Tibial nerve (tissue), 4 donors: ENCODE measurements at regions not wholly inside any gene's neighbourhood (a gene's known extent, or its start where the extent isn't known, plus 50 kb on each side); places are given as distances from the start of the nearest gene placed in this dataset.

Experiments
- DNase-seq, 2 donors: peaks; one replicate each; pipeline ENCODE4 v3.0.0-alpha.2; 2019; ENCODE audit warnings: low spot score in 2 of 2
- H3K27ac ChIP-seq, 4 donors: fragments of 200-600 bp; sonication (generic) in 3 of 4; one replicate each; pipeline ENCODE4 v1.5.1; 2017 to 2019; ENCODE audit warnings: mild to moderate bottlenecking in 1 of 4
- H3K27me3 ChIP-seq, 2 donors: fragments of 200-600 bp; sonication (generic) in 1 of 2; one replicate each; pipeline versions ENCODE4 v1.5.1 to v1.6.0; 2017 to 2019
- H3K36me3 ChIP-seq, 3 donors: fragments of 200-600 bp; sonication (generic); one replicate each; pipeline ENCODE4 v1.5.1; 2018 to 2019
- H3K4me1 ChIP-seq, 4 donors: fragments of 200-600 bp; sonication (generic) in 3 of 4; one replicate each; pipeline ENCODE4 v1.5.1; 2017 to 2019
- H3K4me3 ChIP-seq, 4 donors: fragments of 200-600 bp; sonication (generic) in 3 of 4; one replicate each; pipeline ENCODE4 v1.5.1; 2017 to 2019; ENCODE audit warnings: mild to moderate bottlenecking in 1 of 4, moderate library complexity in 1 of 4
- H3K9me3 ChIP-seq, 4 donors: fragments of 200-600 bp; sonication (generic) in 3 of 4; one replicate each; pipeline ENCODE4 v1.5.1; 2017 to 2019
- CTCF ChIP-seq, 5 experiments: fragments of 200-600 bp in 3 of 5; fragments of 450-650 bp in 2 of 5; sonication (generic) in 3 of 5; IDR thresholded peaks; one replicate each; pipeline ENCODE4 v1.5.1; 2016 to 2019; ENCODE audit warnings: antibody characterized with exemption in 5 of 5, mild to moderate bottlenecking in 3 of 5, moderate library complexity in 2 of 5
- EP300 ChIP-seq, 2 donors: sonication (generic); formaldehyde crosslinking; IDR thresholded peaks; one replicate each; pipeline ENCODE4 v1.6.1; 2017; ENCODE audit warnings: antibody characterized with exemption in 2 of 2, mild to moderate bottlenecking in 1 of 2
- POLR2A ChIP-seq, 2 donors: fragments of 450-650 bp; IDR thresholded peaks; one replicate each; pipeline ENCODE4 v1.6.1; 2017; ENCODE audit warnings: antibody characterized with exemption in 2 of 2, mild to moderate bottlenecking in 2 of 2, moderate library complexity in 2 of 2
- WGBS, 2 donors: methylation state at CpG; one replicate each; pipeline ENCODE4 v1.1.5; 2018; 5-methylcytosine and 5-hydroxymethylcytosine counted together

- Histone ChIP-seq H3K4me3 (no peak overlapping the region), H3K4me1 (no peaks in the 10 kb centered on the region), H3K27ac (no peak overlapping the region), H3K9me3 (no peaks in the 10 kb centered on the region), H3K27me3 (peaks cover 0 to 8% of the 10 kb centered on the region in 2 donors), H3K36me3 (no peaks in the 10 kb centered on the region)
- TF ChIP-seq EP300 (IDR thresholded peaks at IDR 0.05): no peak
- no peak for TF ChIP-seq CTCF (IDR thresholded peaks at IDR 0.05)
- no peak for TF ChIP-seq POLR2A (IDR thresholded peaks at IDR 0.05)
- DNase-seq: no peak
- WGBS, 2 donors: 37 to 65% methylated on average over 3 to 4 of the region's 4 CpGs
Measured at GRCh38 chr1:31503570-31503969, 72.7 kb upstream of the TINAGL1 start.

GRCh38 chr1:31504001-31504400, 72.3 kb upstream of the TINAGL1 start:
- H3K4me3 ChIP-seq: no peak overlapping the region
- 74 to 86% methylated on average over 3 to 4 of the region's 8 CpGs for WGBS, 2 donors
- no peak for DNase-seq
- no peak for TF ChIP-seq EP300 (IDR thresholded peaks at IDR 0.05)
- no peak for TF ChIP-seq CTCF (IDR thresholded peaks at IDR 0.05)
- no peak for TF ChIP-seq POLR2A (IDR thresholded peaks at IDR 0.05)
- H3K4me1 ChIP-seq: no peaks in the 10 kb centered on the region
- peaks cover 0 to 8% of the 10 kb centered on the region in 2 donors for H3K27me3 ChIP-seq
- H3K27ac ChIP-seq: no peak overlapping the region
- H3K36me3 ChIP-seq: no peaks in the 10 kb centered on the region
- no peaks in the 10 kb centered on the region for H3K9me3 ChIP-seq

- Histone ChIP-seq H3K27ac (no peak overlapping the region), H3K36me3 (no peaks in the 10 kb centered on the region), H3K4me3 (no peak overlapping the region), H3K9me3 (no peaks in the 10 kb centered on the region), H3K4me1 (no peaks in the 10 kb centered on the region), H3K27me3 (peaks cover 0 to 8% of the 10 kb centered on the region in 2 donors)
- DNase-seq: no peak
- WGBS, 2 donors: 60 to 77% methylated on average over 13 of the region's 13 CpGs
- no peak for TF ChIP-seq CTCF (IDR thresholded peaks at IDR 0.05)
- no peak for TF ChIP-seq EP300 (IDR thresholded peaks at IDR 0.05)
- TF ChIP-seq POLR2A (IDR thresholded peaks at IDR 0.05): no peak
Measured at GRCh38 chr1:31505911-31506497, 70.3 kb upstream of the TINAGL1 start.

- Histone ChIP-seq H3K9me3 (no peaks in the 10 kb centered on the region), H3K4me3 (no peak overlapping the region), H3K36me3 (no peaks in the 10 kb centered on the region), H3K4me1 (no peaks in the 10 kb centered on the region), H3K27me3 (peaks cover 0 to 8% of the 10 kb centered on the region in 2 donors), H3K27ac (no peak overlapping the region)
- no peak for DNase-seq
- WGBS, 2 donors: 72 to 76% methylated on average over 7 to 9 of the region's 9 CpGs
- TF ChIP-seq POLR2A (IDR thresholded peaks at IDR 0.05): no peak
- no peak for TF ChIP-seq CTCF (IDR thresholded peaks at IDR 0.05)
- no peak for TF ChIP-seq EP300 (IDR thresholded peaks at IDR 0.05)
Measured at GRCh38 chr1:31507221-31507620, 69.1 kb upstream of the TINAGL1 start.

DNA sequence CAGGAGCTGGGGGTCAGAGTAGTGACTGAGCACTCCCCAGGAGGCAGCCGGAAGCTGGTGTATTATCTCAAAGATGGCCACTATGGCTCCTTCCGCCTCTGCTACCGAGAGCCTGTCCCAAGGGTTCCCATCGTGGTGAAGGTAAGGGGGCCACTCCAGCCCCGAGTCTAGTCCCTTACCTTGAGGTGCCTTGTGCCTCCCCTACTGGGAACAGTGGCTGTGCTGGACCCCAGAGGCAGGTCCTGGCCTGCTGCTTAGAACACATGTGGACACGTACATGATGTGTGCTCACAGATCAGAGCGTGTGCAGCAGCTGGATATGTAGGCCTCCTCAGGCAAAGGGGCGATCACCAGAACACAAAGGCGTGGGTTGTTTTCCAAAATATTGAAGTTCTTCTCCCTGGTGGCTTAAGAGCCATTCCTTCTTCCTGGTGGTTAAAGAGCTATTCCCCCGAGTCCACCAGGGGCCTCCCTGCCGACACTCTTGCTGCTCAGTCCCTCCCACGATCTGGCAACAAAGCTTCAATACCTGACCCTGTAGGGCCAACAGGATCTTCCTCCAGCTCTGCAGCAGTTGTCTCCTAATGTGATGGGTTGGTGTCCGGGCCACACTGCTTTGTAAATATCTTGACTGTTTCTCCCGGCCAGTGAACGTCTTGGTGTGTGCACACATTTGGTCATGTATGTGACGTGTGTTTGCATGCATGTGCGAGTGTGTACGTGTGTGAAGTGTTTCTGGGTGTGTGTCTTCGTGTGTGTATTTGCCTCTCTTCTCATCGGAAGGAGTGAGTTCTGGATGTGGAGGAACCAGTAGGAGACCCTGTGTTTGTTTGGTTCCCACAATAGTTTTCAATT, 68.4 kb upstream of the TINAGL1 start:
- TF ChIP-seq POLR2A (IDR thresholded peaks at IDR 0.05) (no peak), EP300 (IDR thresholded peaks at IDR 0.05) (no peak), CTCF (IDR thresholded peaks at IDR 0.05) (no peak)
- H3K27me3 ChIP-seq: peaks cover 0 to 8% of the 10 kb centered on the region in 2 donors
- DNase-seq: no peak

More for the DNA sequence above, 68.4 kb upstream of the TINAGL1 start:
- Histone ChIP-seq H3K9me3 (no peaks in the 10 kb centered on the region), H3K27ac (no peak overlapping the region), H3K36me3 (no peaks in the 10 kb centered on the region), H3K4me3 (no peak overlapping the region), H3K4me1 (no peaks in the 10 kb centered on the region)
- WGBS, 2 donors: 72 to 73% methylated on average over 16 to 20 of the region's 20 CpGs
